Liver (tissue), 8 donors: ENCODE measurements at regions not wholly inside any gene's neighbourhood (a gene's known extent, or its start where the extent isn't known, plus 50 kb on each side); places are given as distances from the start of the nearest gene placed in this dataset.

Experiments used
- DNase-seq: peaks from one replicate; pipeline ENCODE4 v3.0.0-alpha.2; 2017; ENCODE audit warnings: low spot score
- H3K27ac ChIP-seq, 2 donors: one replicate each; pipeline ENCODE4 v1.7.0; 2013; ENCODE audit warnings: inconsistent platforms in 2 of 2, low read length in 2 of 2, control low read depth in 1 of 2, low read depth in 1 of 2, mild to moderate bottlenecking in 1 of 2
- H3K27me3 ChIP-seq, 4 donors: one replicate each; pipeline versions ENCODE4 v1.6.1 to v1.7.0; 2013; ENCODE audit warnings: low read length in 3 of 4, inconsistent platforms in 1 of 4, mild to moderate bottlenecking in 1 of 4, moderate library complexity in 1 of 4; ENCODE audit not compliant: control insufficient read depth in 4 of 4, insufficient read depth in 4 of 4
- H3K36me3 ChIP-seq, 4 donors: one replicate each; pipeline versions ENCODE4 v1.6.1 to v1.7.0; 2013; ENCODE audit warnings: low read length in 3 of 4, mild to moderate bottlenecking in 3 of 4, low read depth in 1 of 4, moderate library complexity in 1 of 4; ENCODE audit not compliant: control insufficient read depth in 4 of 4, insufficient read depth in 3 of 4
- H3K4me1 ChIP-seq, 4 donors: one replicate each; pipeline versions ENCODE4 v1.6.1 to v1.7.0; 2013; ENCODE audit warnings: low read length in 3 of 4, mild to moderate bottlenecking in 3 of 4, moderate library complexity in 1 of 4; ENCODE audit not compliant: control insufficient read depth in 4 of 4, insufficient read depth in 4 of 4
- H3K4me3 ChIP-seq, 3 donors: one replicate each; pipeline versions ENCODE4 v1.6.1 to v1.7.0; 2013; ENCODE audit warnings: low read length in 3 of 3, control low read depth in 1 of 3, low read depth in 1 of 3, mild to moderate bottlenecking in 1 of 3
- H3K9ac ChIP-seq, 2 donors: one replicate each; pipeline ENCODE4 v1.7.0; 2013; ENCODE audit warnings: low read length in 2 of 2, mild to moderate bottlenecking in 2 of 2, moderate library complexity in 2 of 2, control low read depth in 1 of 2, low read depth in 1 of 2
- H3K9me3 ChIP-seq, 4 donors: one replicate each; pipeline versions ENCODE4 v1.6.1 to v1.7.0; 2013; ENCODE audit warnings: low read length in 3 of 4; ENCODE audit not compliant: control insufficient read depth in 4 of 4
- EGR1 ChIP-seq, 2 donors: IDR thresholded peaks; 2 replicates each; pipeline ENCODE4 v1.6.1; 2016 to 2018; ENCODE audit warnings: antibody characterized with exemption in 2 of 2, low read depth in 2 of 2
- FOXA2 ChIP-seq: IDR thresholded peaks from 2 replicates; pipeline ENCODE4 v1.6.1; 2016; ENCODE audit warnings: antibody characterized with exemption
- GABPA ChIP-seq, 2 donors: IDR thresholded peaks in 1 of 2; conservative IDR thresholded peaks in 1 of 2; 2 replicates each; pipeline ENCODE4 v1.6.1; 2016; ENCODE audit warnings: antibody characterized with exemption in 2 of 2, mild to moderate bottlenecking in 1 of 2, moderate library complexity in 1 of 2
- HNF4A ChIP-seq, 2 donors: conservative IDR thresholded peaks; 2 replicates each; pipeline ENCODE4 v1.6.1; 2016; ENCODE audit warnings: antibody characterized with exemption in 2 of 2, mild to moderate bottlenecking in 2 of 2
- HNF4G ChIP-seq: IDR thresholded peaks from 2 replicates; pipeline ENCODE4 v1.6.1; 2016; ENCODE audit warnings: antibody characterized with exemption
- JUND ChIP-seq, 2 donors: IDR thresholded peaks; 2 replicates each; pipeline ENCODE4 v1.6.1; 2016; ENCODE audit warnings: antibody characterized with exemption in 2 of 2
- MAX ChIP-seq: IDR thresholded peaks from 2 replicates; pipeline ENCODE4 v1.6.1; 2016; ENCODE audit warnings: antibody characterized with exemption
- RAD21 ChIP-seq, 2 donors: IDR thresholded peaks; 2 replicates each; pipeline ENCODE4 v1.6.1; 2016; ENCODE audit warnings: antibody characterized with exemption in 2 of 2, mild to moderate bottlenecking in 2 of 2
- REST ChIP-seq: IDR thresholded peaks from 2 replicates; pipeline ENCODE4 v1.6.1; 2016; ENCODE audit warnings: antibody characterized with exemption, mild to moderate bottlenecking
- RXRA ChIP-seq, 2 donors: IDR thresholded peaks; 2 replicates each; pipeline ENCODE4 v1.6.1; 2017 to 2018; ENCODE audit warnings: antibody characterized with exemption in 2 of 2, mild to moderate bottlenecking in 1 of 2
- SP1 ChIP-seq: IDR thresholded peaks from 2 replicates; pipeline ENCODE4 v1.6.1; 2018; ENCODE audit warnings: antibody characterized with exemption, mild to moderate bottlenecking
- TAF1 ChIP-seq: conservative IDR thresholded peaks from 2 replicates; pipeline ENCODE4 v1.6.1; 2016; ENCODE audit warnings: antibody characterized with exemption, mild to moderate bottlenecking
- YY1 ChIP-seq: IDR thresholded peaks from 2 replicates; pipeline ENCODE4 v1.6.1; 2016; ENCODE audit warnings: antibody characterized with exemption, mild to moderate bottlenecking
- ZBTB33 ChIP-seq: IDR thresholded peaks from 2 replicates; pipeline ENCODE4 v1.6.1; 2016; ENCODE audit warnings: antibody characterized with exemption
- WGBS: extraction: QIAGEN DNeasy Blood & Tissue Kit; methylation state at CpG from one replicate; pipeline ENCODE4 v1.1.7; 2013; 5-methylcytosine and 5-hydroxymethylcytosine counted together
- TF ChIP-seq, protein P1 (sequence below): fragments of 150-350 bp; IDR thresholded peaks from 2 replicates; pipeline ENCODE4 v1.5.1; 2017; ENCODE audit warnings: improper control_type of control experiment, low read depth, low read length; ENCODE audit not compliant: missing input control
- donor health status: healthy.
- donor health status: healthy.
- donor health status: healthy.
- donor health status: healthy.
- donor health status: healthy.

DNA sequence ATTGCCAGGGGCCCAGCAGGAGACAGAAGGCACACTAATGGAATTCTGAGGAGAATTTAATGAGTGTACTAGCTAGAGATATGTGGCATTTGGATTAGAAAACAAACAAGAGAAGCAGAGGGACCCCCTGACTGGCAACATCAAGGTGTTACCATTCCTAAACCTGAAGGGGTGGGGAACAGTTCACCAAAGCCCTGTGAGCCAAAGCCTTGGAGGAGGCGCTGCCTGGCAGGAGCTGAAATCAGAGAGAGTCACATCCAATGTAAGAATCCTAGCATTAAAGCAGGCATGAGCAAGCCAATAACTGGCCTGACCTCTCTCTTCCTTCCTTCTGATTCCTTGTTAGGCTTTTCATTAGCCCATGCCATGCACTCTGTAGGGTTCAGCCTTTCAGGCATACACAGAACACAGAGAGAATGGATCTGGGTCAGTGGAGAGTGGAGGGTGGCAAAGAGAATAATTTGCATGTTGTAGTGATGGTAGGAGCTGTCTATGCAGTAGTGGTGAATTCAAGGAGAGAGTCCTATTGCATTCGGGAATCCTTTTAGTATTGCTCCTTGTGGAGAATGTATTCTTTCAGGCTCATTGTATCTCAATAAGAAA, 367.2 kb upstream of the MAN1A1 start:
- H3K27ac ChIP-seq = no peak overlapping the region
- no peak overlapping the region for H3K9ac ChIP-seq
- 95% methylated on average over 2 of the region's 2 CpGs for WGBS
- H3K9me3 ChIP-seq = no peaks in the 10 kb centered on the region
- no peak overlapping the region for H3K4me3 ChIP-seq
- TF ChIP-seq, protein P1, sequence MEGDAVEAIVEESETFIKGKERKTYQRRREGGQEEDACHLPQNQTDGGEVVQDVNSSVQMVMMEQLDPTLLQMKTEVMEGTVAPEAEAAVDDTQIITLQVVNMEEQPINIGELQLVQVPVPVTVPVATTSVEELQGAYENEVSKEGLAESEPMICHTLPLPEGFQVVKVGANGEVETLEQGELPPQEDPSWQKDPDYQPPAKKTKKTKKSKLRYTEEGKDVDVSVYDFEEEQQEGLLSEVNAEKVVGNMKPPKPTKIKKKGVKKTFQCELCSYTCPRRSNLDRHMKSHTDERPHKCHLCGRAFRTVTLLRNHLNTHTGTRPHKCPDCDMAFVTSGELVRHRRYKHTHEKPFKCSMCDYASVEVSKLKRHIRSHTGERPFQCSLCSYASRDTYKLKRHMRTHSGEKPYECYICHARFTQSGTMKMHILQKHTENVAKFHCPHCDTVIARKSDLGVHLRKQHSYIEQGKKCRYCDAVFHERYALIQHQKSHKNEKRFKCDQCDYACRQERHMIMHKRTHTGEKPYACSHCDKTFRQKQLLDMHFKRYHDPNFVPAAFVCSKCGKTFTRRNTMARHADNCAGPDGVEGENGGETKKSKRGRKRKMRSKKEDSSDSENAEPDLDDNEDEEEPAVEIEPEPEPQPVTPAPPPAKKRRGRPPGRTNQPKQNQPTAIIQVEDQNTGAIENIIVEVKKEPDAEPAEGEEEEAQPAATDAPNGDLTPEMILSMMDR = no peak
- TF ChIP-seq HNF4A (conservative IDR thresholded peaks at IDR 0.05) (no peak), EGR1 (IDR thresholded peaks at IDR 0.05; ENCODE audit: low read depth in 2 of 2) (no peak), SP1 (no peak), YY1 (no peak), FOXA2 (no peak), TAF1 (no peak), JUND (IDR thresholded peaks at IDR 0.05) (no peak), RAD21 (IDR thresholded peaks at IDR 0.05) (no peak)
- no peak for DNase-seq
- H3K36me3 ChIP-seq = no peaks in the 10 kb centered on the region
- no peaks in the 10 kb centered on the region for H3K27me3 ChIP-seq
- no peaks in the 10 kb centered on the region for H3K4me1 ChIP-seq

DNA sequence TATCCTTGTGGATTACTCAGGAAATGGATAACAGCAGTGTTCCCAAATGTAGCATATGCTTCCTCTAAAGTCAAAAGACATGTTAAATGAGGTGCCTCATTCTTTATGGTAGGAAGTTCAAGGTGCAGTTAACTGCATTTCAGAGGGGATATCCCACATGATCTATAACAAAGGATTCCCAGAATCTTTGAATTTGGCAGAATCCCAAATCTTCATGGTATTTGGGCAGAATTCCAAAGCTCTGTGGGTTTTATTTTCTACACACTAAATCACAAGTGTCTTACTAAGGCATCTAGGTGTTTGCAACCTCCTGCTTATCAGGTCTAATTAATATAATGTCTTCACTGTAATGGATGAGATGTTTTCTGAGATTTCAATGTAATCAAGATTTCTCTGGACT, 364.3 kb upstream of the MAN1A1 start:
- Histone ChIP-seq H3K4me1 (no peaks in the 10 kb centered on the region), H3K9me3 (no peaks in the 10 kb centered on the region), H3K27me3 (no peaks in the 10 kb centered on the region), H3K9ac (no peak overlapping the region), H3K4me3 (no peak overlapping the region), H3K36me3 (no peaks in the 10 kb centered on the region), H3K27ac (no peak overlapping the region)
- no peak for DNase-seq
- TF ChIP-seq HNF4A (conservative IDR thresholded peaks at IDR 0.05) (no peak), REST (no peak)

- Histone ChIP-seq H3K27ac (no peak overlapping the region), H3K9me3 (no peaks in the 10 kb centered on the region), H3K9ac (no peak overlapping the region), H3K4me3 (no peak overlapping the region), H3K4me1 (no peaks in the 10 kb centered on the region), H3K27me3 (no peaks in the 10 kb centered on the region), H3K36me3 (no peaks in the 10 kb centered on the region)
- no peak for DNase-seq
- 80% methylated on average over 1 of the region's 1 CpG for WGBS
- TF ChIP-seq JUND (IDR thresholded peaks at IDR 0.05) (no peak), MAX (no peak), GABPA (IDR thresholded peaks at IDR 0.05 in 1 of 2, conservative IDR thresholded peaks at IDR 0.05 in 1 of 2) (no peak), RXRA (IDR thresholded peaks at IDR 0.05) (no peak), FOXA2 (no peak), REST (no peak), HNF4G (no peak), HNF4A (conservative IDR thresholded peaks at IDR 0.05) (no peak), ZBTB33 (no peak)
Measured at GRCh38 chr6:119686644-119687043, 337.1 kb upstream of the MAN1A1 start.
